MM.1S (cell line): ENCODE measurements at regions not wholly inside any gene's neighbourhood (a gene's known extent, or its start where the extent isn't known, plus 50 kb on each side); places are given as distances from the start of the nearest gene placed in this dataset.

Experiments
- EZH2 ChIP-seq: fragments of 300-600 bp; sonication (generic); optimal IDR thresholded peaks from 2 replicates; pipeline ENCODE3; 2017; ENCODE audit warnings: low read depth, mild to moderate bottlenecking, antibody characterized with exemption, low read length, mixed read lengths
- EZH2phosphoT487 ChIP-seq: fragments of 300-600 bp; sonication (generic); IDR thresholded peaks from 2 replicates; pipeline ENCODE4 v1.6.1; 2018; ENCODE audit warnings: antibody characterized with exemption, low read length
- TF ChIP-seq, protein P1 (sequence below): fragments of 300-600 bp; sonication (generic); IDR thresholded peaks from 2 replicates; pipeline ENCODE4 v1.5.1; 2016; ENCODE audit warnings: antibody characterized with exemption, low read length, mixed read lengths

DNA sequence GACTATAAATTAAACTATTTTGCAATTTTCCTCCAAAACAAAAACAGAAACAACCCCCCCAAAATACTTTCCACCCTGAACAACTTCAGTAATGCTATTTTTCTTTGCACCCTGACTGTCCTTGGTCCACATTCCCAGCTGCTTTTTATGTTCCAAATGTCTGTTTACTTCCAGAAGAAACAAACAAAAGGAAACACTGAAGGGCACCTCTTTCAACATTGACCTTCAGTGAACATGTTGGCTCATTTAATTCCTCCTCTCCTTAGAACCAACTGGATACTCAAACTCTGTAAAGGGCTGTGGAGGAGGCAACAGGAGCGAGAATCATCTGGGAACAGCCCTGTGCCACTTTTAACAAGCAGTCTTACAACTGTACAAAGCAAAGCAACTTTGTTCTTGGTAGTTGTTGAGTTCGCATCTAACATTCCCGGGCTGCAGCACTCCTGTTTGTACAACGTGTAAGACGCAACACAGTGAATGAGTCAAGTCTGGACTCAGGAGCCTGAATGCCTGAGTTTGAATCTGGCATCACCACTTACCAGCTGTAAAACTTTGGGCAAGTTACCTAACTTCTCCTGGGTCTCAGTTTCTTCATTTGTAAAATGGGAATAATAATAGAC is 111.4 kb upstream of the GATA6 start:
- TF ChIP-seq EZH2phosphoT487, result no peak
- TF ChIP-seq, protein P1, sequence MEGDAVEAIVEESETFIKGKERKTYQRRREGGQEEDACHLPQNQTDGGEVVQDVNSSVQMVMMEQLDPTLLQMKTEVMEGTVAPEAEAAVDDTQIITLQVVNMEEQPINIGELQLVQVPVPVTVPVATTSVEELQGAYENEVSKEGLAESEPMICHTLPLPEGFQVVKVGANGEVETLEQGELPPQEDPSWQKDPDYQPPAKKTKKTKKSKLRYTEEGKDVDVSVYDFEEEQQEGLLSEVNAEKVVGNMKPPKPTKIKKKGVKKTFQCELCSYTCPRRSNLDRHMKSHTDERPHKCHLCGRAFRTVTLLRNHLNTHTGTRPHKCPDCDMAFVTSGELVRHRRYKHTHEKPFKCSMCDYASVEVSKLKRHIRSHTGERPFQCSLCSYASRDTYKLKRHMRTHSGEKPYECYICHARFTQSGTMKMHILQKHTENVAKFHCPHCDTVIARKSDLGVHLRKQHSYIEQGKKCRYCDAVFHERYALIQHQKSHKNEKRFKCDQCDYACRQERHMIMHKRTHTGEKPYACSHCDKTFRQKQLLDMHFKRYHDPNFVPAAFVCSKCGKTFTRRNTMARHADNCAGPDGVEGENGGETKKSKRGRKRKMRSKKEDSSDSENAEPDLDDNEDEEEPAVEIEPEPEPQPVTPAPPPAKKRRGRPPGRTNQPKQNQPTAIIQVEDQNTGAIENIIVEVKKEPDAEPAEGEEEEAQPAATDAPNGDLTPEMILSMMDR, result no peak
- no peak for TF ChIP-seq EZH2
